HTR-8/SVneo (cell line): ENCODE measurements at regions not wholly inside any gene's neighbourhood (a gene's known extent, or its start where the extent isn't known, plus 50 kb on each side); places are given as distances from the start of the nearest gene placed in this dataset.
"Not testable (repeated sequence)": the region's sequence is repeated elsewhere in the genome, so short reads cannot be mapped to it uniquely, and the experiment has no call there.

Experiments used
- DNase-seq: peaks from one replicate; pipeline ENCODE4 v3.0.0; 2011; ENCODE audit warnings: low spot score, mixed read lengths; ENCODE audit not compliant: insufficient read length
- FAIRE-seq: peaks from 2 replicates; lab custom pipeline; 2011; peaks lifted over from hg19 to GRCh38; lab: Jason Lieb, UNC

- DNase-seq (no peak), FAIRE-seq (no peak)
These were observed 170.3 kb downstream of the COPRS start for GRCh38 chr17:31688701-31689100.

- FAIRE-seq (no peak), DNase-seq (no peak)
These were observed 171.4 kb downstream of the COPRS start for GRCh38 chr17:31687505-31688126.

GRCh38 chr17:31686495-31686894 is 172.5 kb downstream of the COPRS start:
- FAIRE-seq (no peak), DNase-seq (no peak)

- FAIRE-seq = no peak
These were observed 174.1 kb downstream of the COPRS start for GRCh38 chr17:31684901-31685300.

GRCh38 chr17:31680126-31680525 is 178.9 kb downstream of the COPRS start:
- FAIRE-seq (no peak), DNase-seq (no peak)

More at GRCh38 chr17:31684901-31685300, 174.1 kb downstream of the COPRS start:
- no peak for DNase-seq

- no peak for DNase-seq
- no peak for FAIRE-seq
These were observed 179.4 kb downstream of the COPRS start for GRCh38 chr17:31679667-31680066.

GRCh38 chr17:31678431-31678830 is 180.6 kb downstream of the COPRS start:
- DNase-seq = peak; percentile 61
- peak; percentile 44 for FAIRE-seq

- FAIRE-seq = no peak
These were observed 181.4 kb downstream of the COPRS start for GRCh38 chr17:31677681-31678080.

GRCh38 chr17:31677036-31677435 is 182.0 kb downstream of the COPRS start:
- no peak for FAIRE-seq

More at GRCh38 chr17:31677681-31678080, 181.4 kb downstream of the COPRS start:
- DNase-seq = no peak

GRCh38 chr17:31675392-31675791 is 183.7 kb downstream of the COPRS start:
- not testable (repeated sequence) for FAIRE-seq, DNase-seq

More at GRCh38 chr17:31677036-31677435, 182.0 kb downstream of the COPRS start:
- no peak for DNase-seq

GRCh38 chr17:31674717-31675349 is 184.2 kb downstream of the COPRS start:
- DNase-seq (no peak), FAIRE-seq (peak; percentile 77)

GRCh38 chr17:31674305-31674704 is 184.7 kb downstream of the COPRS start:
- DNase-seq = peak; percentile 66
- FAIRE-seq = no peak

GRCh38 chr17:31673076-31673475 is 186.0 kb downstream of the COPRS start:
- peak; percentile 49 for FAIRE-seq

GRCh38 chr17:31672161-31672819 is 186.8 kb downstream of the COPRS start:
- no peak for DNase-seq

More at GRCh38 chr17:31673076-31673475, 186.0 kb downstream of the COPRS start:
- DNase-seq = no peak

GRCh38 chr17:31663576-31663975 is 195.5 kb downstream of the COPRS start:
- FAIRE-seq = no peak

More at GRCh38 chr17:31672161-31672819, 186.8 kb downstream of the COPRS start:
- no peak for FAIRE-seq

GRCh38 chr17:31660684-31661083 is 198.4 kb downstream of the COPRS start:
- FAIRE-seq (no peak), DNase-seq (no peak)

More at GRCh38 chr17:31663576-31663975, 195.5 kb downstream of the COPRS start:
- no peak for DNase-seq

- FAIRE-seq (peak; percentile 28), DNase-seq (no peak)
These were observed 201.2 kb downstream of the COPRS start for GRCh38 chr17:31657876-31658275.

GRCh38 chr17:31654936-31655335 is 204.1 kb downstream of the COPRS start:
- no peak for FAIRE-seq
- DNase-seq = no peak

GRCh38 chr17:31653691-31654090 is 205.4 kb downstream of the COPRS start:
- no peak for DNase-seq
- no peak for FAIRE-seq

- no peak for FAIRE-seq
- DNase-seq = no peak
These were observed 208.1 kb downstream of the COPRS start for GRCh38 chr17:31650756-31651520.
